Caki2 (cell line): ENCODE measurements at regions not wholly inside any gene's neighbourhood (a gene's known extent, or its start where the extent isn't known, plus 50 kb on each side); places are given as distances from the start of the nearest gene placed in this dataset.

Experiments used
- DNase-seq: peaks from one replicate; pipeline ENCODE4 v3.0.0-alpha.2; 2015; ENCODE audit warnings: low read depth
- in situ Hi-C: cut with HindIII; loops from 2 replicates; pipeline ENCODE4 v1.10.0; 2016; ENCODE audit warnings: low sequenced_read_pairs, low pct_unique_long_range_greater_than_20kb, mixed read lengths

GRCh38 chr4:54554339-54554990 is 103.3 kb upstream of the KIT start:
- no peak for DNase-seq
- in situ Hi-C loops = no loop called here

DNA sequence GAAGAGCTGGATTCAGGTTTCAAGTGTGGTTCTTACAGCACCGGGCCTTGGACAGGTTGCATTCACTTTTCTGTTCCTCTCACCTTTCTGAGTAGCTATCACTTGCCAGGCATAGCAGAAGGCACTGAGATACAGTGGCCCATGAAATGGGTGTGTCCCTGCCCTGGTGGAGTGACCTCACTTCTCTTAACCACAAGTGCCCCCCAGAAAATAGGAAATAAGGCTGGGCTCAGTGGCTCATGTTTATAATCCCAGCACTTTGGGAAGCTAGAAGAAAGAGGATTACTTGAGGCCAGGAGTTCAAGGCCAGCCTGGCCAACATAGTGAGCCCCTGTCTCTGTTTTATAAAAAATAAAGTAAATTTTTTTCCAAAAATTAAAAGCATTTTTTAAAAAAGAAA is 101.7 kb upstream of the KIT start:
- DNase-seq = no peak
- in situ Hi-C loops = no loop called here

- DNase-seq = no peak
- in situ Hi-C loops = no loop called here
Measured at GRCh38 chr4:54556587-54556986, 101.2 kb upstream of the KIT start.

DNA sequence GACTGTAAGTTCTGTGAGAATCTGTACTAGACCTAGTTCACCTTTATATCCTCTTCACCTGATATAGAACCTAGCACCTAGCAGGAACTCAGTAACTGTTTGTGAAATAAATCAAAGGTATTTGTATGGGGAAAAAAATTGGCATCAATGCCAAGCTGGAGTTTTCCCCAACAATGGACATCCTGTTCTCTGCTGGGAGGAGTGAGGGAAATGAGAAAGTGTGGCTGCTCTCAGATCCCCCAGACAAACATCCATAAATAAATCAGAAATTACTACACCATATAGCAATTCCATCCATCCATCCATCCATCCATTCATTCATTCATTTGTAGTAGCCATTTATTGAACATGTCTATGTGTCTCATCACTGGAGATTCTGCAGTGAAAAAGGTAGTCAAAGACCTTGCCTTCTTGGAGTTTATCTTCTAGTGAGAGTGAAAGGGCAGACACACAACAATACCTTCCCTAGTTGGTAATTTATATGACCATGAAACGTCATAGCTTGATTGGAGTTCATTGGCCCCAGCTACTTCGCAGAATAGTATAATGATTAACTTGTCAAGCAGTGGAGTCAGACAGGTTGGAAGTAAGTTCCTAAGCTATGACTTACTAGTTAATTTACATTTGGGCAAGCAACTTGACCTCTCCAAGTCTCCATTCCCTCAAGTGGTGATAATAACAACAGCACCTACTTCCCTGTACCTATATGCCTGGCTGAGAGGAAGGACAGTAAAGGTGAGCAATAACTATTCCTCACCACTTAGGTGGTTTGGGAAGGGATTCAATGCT is 98.7 kb upstream of the KIT start:
- DNase-seq = peak; percentile 87
- in situ Hi-C loops = no loop called here

GRCh38 chr4:54560513-54560912 is 97.2 kb upstream of the KIT start:
- in situ Hi-C loops = no loop called here
- DNase-seq = no peak

DNA sequence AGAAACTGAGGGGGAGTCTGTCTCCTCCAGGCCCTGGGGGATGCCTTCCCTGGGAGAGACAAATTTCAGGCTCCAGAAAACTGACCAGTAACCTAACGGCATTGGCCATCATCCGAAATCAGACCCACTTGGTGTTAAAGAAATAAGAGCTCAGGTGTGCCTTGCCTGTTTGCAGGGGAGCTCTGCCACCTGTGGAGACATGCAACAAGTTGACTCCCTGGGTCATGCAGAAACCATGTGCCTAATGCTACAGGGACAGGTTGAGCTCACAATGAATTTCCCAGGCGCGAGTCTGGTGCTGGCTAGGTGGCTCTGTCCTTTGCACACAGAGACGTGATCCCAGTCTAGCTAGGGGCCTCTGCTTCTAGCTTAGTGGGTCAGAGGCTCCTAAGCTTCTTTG is 95.8 kb upstream of the KIT start:
- in situ Hi-C loops = no loop called here
- DNase-seq = no peak

DNA sequence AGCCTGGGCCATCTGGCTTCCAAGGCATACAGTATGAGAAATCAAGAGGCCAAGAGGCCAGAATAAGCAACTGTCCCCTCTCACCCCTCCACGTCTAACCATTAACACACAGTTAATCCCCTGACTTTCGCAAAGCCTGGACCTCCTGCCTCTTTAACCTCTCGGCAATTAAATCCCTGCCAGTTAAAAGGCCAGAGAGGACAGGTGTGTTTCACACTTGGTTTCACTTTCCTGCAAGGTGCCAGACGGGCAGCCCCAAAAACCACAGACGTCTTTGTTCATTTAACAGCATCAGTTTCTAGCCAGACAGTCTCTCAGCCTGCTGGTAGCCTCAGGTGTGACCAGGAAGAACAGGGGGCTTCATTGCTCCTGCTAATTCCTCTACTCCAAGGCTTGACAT is 91.1 kb upstream of the KIT start:
- no peak for DNase-seq
- in situ Hi-C loops = no loop called here

- no peak for DNase-seq
- in situ Hi-C loops = no loop called here
Measured at GRCh38 chr4:54567327-54567726, 90.4 kb upstream of the KIT start.

DNA sequence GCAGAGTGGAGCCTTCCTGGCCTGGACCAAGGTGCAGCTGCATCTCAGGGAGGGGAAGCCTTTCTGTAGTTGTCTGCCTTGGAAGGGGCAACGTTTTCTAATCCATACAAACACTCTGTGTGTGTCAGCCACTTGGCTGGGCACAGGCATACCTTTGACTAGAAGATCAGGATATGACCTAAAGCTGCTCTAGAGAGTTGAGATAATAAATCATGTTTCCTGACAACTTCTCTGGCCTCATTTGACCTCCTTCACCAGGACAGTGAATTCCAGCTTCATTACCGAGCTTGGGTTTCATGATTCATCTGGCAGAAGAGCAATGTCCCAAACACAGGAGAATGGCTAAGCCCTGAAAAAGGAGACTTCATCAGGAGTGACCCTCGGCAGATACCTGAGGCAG is 89.6 kb upstream of the KIT start:
- in situ Hi-C loops = no loop called here
- DNase-seq = peak; percentile 60

DNA sequence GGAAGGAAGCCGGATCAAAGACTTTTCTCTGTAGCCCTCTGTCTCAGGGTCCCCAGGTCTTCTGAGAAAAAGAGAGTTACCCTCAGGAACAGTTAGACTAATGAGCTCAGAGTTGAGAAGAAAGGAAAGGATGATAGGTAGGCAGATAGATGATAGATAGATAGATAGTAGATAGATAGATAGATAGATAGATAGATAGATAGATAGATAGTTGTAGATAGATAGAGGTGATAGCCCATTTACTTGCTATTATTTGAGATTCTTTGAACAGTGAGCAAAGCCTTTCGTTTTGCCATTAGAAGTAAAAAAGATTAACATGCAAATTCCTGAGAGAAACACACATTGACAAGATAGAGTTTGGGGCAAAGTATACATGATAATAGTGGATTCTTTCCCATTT is 86.9 kb upstream of the KIT start:
- no peak for DNase-seq
- in situ Hi-C loops = no loop called here

DNA sequence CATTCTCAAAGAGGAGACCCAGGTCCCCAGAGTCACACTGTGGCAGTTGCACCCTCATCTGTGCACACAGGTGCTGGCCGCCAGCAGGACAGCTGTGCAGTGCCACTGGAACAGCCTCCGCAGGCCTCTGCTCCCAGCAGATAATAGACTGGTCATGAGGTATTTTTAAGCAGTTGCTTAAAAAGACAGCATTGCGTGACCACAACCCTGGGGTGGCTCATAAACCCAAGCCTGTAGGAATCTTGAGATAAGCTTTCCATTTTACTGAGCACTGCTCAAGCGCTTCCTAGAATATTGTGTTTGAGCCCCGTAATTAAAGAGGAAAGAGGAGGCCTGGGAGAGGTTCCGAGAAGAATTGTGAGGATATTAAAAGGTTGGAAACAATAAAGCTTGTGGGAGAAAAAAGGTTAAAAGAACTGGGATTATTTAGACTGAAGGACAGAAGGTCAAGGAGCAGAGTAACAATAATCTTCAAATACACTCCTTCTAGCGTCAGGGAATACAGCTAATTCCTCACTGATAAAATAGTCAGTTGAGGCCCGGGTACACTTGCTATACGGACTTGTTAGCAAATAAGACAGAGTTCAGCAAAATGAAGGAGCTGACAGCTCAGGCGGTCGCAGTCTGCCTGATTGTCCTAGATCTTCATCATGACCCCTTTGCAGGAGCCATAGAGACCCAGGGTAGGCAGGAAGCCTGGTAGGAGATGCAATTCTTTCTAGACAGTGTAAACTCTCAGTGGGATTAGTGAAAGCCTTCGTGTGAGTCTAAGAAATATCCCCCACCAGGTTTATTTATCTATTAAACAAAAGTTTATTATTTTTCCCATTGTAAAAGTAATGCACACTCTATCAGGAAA is 86.2 kb upstream of the KIT start:
- in situ Hi-C loops = no loop called here
- DNase-seq = no peak

DNA sequence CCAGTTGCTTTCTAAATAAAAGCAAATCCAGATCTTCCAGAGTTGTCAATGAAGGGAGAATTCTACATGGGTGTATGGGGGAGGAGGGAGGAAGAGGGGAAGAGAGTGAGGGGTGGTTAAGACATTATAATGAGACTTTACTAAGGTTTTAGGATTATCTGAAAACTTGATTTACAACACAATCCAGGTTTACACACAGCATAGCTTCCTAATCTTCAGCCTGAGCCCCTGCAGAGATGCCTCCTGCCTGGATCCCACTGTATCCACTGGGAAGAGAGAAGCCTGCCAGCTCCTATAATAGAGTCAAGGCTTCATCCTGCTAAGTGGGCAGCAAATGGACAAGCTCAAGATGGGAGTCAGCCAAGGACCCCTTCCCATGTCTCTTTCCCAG is 85.6 kb upstream of the KIT start:
- DNase-seq = no peak
- in situ Hi-C loops = no loop called here

- no peak for DNase-seq
- in situ Hi-C loops = no loop called here
Measured at GRCh38 chr4:54574500-54574899, 83.3 kb upstream of the KIT start.

DNA sequence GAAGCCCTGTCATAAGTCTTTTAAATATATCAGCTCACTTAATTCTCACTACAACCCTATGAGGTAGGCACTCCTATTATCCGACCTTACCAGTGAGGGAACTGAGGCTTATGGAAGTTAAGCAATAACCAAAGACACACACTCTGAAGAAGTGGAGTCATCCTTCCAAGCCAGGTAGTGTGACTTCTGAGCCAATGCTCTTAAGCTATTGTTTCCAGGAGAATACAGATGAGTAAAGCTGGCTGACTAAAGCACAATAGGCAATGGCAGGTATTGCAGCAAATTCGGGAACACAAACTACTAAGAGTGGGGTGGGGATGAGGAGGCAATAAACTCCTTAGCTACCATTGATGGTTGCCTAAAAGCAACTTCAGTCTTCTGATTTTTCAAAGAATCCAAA is 81.8 kb upstream of the KIT start:
- in situ Hi-C loops = no loop called here
- DNase-seq = no peak

DNA sequence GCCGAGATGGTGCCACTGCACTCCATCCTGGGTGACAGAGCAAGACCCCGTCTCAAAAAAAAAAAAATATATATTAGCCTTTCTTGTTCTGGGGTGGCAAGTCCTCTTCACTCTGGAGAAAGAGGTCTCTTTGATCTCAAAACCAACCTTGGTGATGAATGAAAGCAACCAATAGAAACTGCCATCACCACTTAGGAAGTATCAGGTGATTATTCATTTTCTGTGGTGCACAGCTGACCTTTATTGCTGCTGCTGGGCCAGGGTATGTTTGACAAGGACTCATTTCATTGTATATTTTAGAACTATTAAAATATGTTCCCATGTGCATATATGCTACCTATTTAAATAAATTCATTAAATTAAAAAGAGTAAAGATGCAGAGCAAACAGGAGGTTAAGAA is 76.0 kb upstream of the KIT start:
- in situ Hi-C loops = no loop called here
- DNase-seq = no peak

- in situ Hi-C loops = no loop called here
- DNase-seq = no peak
Measured at GRCh38 chr4:54585321-54586000, 72.3 kb upstream of the KIT start.

- in situ Hi-C loops = no loop called here
- peak; percentile 62 for DNase-seq
Measured at GRCh38 chr4:54586320-54586955, 71.3 kb upstream of the KIT start.

GRCh38 chr4:54587107-54587891 is 70.5 kb upstream of the KIT start:
- no peak for DNase-seq
- in situ Hi-C loops = no loop called here
